Psoas muscle (tissue), 7 donors: ENCODE measurements at regions not wholly inside any gene's neighbourhood (a gene's known extent, or its start where the extent isn't known, plus 50 kb on each side); places are given as distances from the start of the nearest gene placed in this dataset.

Source experiments
- ATAC-seq, 4 donors: fragments of 200-7000 bp; cut with Tn5 transposase; one replicate each; pipeline ENCODE4 v1.9.1; 2020; ENCODE audit warnings: moderate library complexity in 3 of 4, mild to moderate bottlenecking in 2 of 4
- DNase-seq, 2 donors: peaks; one replicate each; pipeline ENCODE4 v3.0.0-alpha.2; 2020
- H3K27ac ChIP-seq: fragments of 200-600 bp; one replicate; pipeline ENCODE4 v1.8.0; 2022
- H3K27me3 ChIP-seq, 3 donors: fragments of 200-600 bp in 1 of 3; one replicate each; pipeline versions ENCODE4 v1.6.1 to v1.8.0; 2013 to 2022; ENCODE audit warnings: low read length in 2 of 3, mild to moderate bottlenecking in 2 of 3, moderate library complexity in 1 of 3; ENCODE audit not compliant: insufficient read depth in 3 of 3
- H3K36me3 ChIP-seq, 2 donors: fragments of 200-600 bp in 1 of 2; one replicate each; pipeline versions ENCODE4 v1.6.1 to v1.8.0; 2013 to 2022; ENCODE audit warnings: low read depth in 1 of 2, mild to moderate bottlenecking in 1 of 2, moderate library complexity in 1 of 2; ENCODE audit not compliant: insufficient read depth in 1 of 2
- H3K4me1 ChIP-seq: fragments of 200-600 bp; one replicate; pipeline ENCODE4 v1.8.0; 2022
- H3K4me3 ChIP-seq: fragments of 200-600 bp; one replicate; pipeline ENCODE4 v1.8.0; 2022; ENCODE audit warnings: mild to moderate bottlenecking
- H3K9me3 ChIP-seq: fragments of 200-600 bp; one replicate; pipeline ENCODE4 v1.8.0; 2022
- WGBS, 3 donors: extraction: QIAGEN DNeasy Blood & Tissue Kit; methylation state at CpG; one replicate each; pipeline versions ENCODE4 v1.1.6 to v1.1.7; 2013; 5-methylcytosine and 5-hydroxymethylcytosine counted together
- intact Hi-C, 2 donors: fragments of 100-400 bp; cut with DNase I; formaldehyde crosslinking; loops; one replicate each; pipeline versions ENCODE4 v1.11.0 to v1.14.2; 2022
- TF ChIP-seq, protein P1 (sequence below): fragments of 200-600 bp; IDR thresholded peaks from one replicate; pipeline ENCODE4 v1.8.0; 2022; ENCODE audit warnings: antibody characterized with exemption
- donor health status: healthy with polysubstance abuse.
- donor health status: DM: no; HTN: no; CAD: no; lungs with moderate emphysema.
- donor health status: Bipolar disorder and iron deficiency.
- donor health status: healthy.
- donor health status: DM: yes; HTN: yes; CAD: no.
- donor health status: DM: no; HTN: no; CAD: no.
- donor health status: DM: yes; HTN: yes; CAD: no.

DNA sequence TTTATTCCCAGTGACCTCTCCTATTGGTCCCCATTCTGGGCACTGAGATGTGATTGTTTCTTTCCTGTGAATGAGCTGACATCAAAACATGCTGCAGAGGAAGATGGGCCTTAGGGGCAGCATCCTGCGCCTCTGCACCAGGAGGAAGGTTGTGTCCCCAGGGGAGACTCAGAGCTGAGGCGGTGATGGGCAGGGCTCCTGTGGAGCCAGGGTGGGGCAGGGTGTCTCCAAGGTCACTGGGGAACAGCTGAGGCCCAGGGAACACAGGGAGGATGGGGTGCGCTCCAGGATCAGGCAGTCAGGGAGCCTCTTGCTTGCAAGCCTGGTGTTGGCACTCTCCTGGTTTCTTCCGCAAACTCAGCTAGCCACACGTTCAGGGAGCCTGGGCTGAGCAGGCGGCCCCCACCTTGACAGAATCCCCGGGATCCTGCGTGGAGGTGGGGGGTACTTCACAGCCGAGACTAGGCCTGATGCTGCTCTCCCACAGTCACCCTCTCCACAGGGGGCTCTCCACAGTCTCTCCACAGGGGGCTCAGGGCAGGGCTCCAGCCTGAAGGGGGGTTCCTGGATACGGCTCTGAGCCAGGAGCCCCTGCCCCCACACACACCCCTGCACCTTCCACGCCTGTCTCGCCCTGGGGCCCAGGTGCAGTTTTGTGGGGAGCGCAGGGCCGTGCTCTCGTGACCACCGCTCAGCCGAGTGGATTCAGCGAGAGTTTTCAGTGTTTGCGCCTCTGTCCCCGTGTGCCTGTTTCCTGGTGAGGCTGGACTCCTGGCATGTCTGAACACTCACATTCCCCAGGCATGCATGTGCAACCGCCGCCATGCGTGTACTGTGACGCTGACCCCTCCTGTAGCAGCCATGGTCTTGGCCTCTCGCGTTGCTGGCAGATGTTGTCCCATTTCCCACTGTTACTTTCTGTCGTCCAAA is 264.7 kb downstream of the SEC23A start:
- Histone ChIP-seq H3K4me3 (no peak overlapping the region), H3K27me3 (no peaks in the 10 kb centered on the region), H3K36me3 (no peaks in the 10 kb centered on the region), H3K4me1 (no peaks in the 10 kb centered on the region), H3K27ac (no peak overlapping the region), H3K9me3 (no peaks in the 10 kb centered on the region)
- no peak for DNase-seq
- TF ChIP-seq, protein P1, sequence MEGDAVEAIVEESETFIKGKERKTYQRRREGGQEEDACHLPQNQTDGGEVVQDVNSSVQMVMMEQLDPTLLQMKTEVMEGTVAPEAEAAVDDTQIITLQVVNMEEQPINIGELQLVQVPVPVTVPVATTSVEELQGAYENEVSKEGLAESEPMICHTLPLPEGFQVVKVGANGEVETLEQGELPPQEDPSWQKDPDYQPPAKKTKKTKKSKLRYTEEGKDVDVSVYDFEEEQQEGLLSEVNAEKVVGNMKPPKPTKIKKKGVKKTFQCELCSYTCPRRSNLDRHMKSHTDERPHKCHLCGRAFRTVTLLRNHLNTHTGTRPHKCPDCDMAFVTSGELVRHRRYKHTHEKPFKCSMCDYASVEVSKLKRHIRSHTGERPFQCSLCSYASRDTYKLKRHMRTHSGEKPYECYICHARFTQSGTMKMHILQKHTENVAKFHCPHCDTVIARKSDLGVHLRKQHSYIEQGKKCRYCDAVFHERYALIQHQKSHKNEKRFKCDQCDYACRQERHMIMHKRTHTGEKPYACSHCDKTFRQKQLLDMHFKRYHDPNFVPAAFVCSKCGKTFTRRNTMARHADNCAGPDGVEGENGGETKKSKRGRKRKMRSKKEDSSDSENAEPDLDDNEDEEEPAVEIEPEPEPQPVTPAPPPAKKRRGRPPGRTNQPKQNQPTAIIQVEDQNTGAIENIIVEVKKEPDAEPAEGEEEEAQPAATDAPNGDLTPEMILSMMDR: no peak
- intact Hi-C loops: no loop called here
- ATAC-seq: no peak
- WGBS, 3 donors: 83 to 87% (median 86%) methylated on average over 26 to 27 of the region's 27 CpGs

DNA sequence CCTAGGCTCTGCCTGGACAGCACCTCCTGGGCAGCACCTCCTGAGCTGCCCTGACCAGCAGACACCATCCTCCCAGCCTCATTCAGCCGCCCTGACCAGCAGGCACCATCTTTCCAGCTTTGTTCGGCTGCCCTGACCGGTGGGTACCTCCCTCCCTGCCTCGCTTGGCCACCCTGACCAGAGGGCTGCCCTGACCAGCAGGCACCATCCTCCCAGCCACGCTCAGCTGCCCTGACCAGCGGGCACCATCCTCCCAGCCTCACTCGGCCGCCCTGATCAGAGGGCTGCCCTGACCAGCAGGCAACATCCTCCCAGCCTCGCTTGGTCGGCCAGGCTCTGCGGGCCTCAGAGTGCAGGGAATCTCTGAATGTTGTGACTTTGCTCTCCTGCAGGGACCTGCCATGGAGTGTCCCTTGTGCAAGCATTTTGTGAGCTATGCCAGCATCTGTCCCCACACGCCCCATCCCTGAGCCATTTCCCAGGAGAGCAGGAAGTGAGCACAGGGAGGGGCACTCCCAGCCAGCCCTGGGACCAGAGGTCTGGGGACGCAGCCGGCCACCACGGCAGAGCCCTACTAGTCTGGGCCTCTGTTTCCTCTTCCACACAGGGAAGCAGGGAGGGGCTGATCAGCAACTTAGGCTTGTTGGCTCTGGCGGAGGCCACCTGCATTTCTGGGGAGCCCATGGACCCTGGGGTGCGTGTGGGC is 265.5 kb downstream of the SEC23A start:
- no peaks in the 10 kb centered on the region for H3K9me3 ChIP-seq
- 82 to 87% (median 83%) methylated on average over 17 of the region's 17 CpGs for WGBS, 3 donors
- DNase-seq (no peak), ATAC-seq (no peak)
- intact Hi-C loops: no loop called here
- no peak overlapping the region for H3K27ac ChIP-seq
- no peak overlapping the region for H3K4me3 ChIP-seq
- H3K4me1 ChIP-seq: no peaks in the 10 kb centered on the region
- no peaks in the 10 kb centered on the region for H3K36me3 ChIP-seq
- TF ChIP-seq, protein P1: no peak
- no peaks in the 10 kb centered on the region for H3K27me3 ChIP-seq

DNA sequence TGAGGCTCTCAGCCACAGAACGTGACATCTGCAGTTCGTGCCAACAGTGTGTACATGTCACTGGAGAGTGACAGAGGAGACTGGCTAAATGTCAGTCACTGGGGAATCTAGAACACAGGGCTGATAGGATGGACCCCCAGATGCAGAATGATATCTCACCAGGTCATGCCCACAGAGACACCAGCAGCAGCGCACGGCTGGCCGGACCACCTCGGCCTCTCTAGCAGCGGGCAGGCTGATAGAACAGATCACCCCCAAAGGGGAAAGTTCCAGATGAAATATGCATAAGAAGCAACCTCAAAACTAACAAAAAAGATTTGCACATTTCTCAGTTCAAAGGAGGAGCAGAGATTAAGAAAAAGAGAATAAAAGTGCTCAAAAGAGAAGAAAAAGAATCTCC is 266.5 kb downstream of the SEC23A start:
- DNase-seq (no peak), ATAC-seq (no peak)
- TF ChIP-seq, protein P1: no peak
- Histone ChIP-seq H3K4me1 (no peaks in the 10 kb centered on the region), H3K27ac (no peak overlapping the region), H3K9me3 (no peaks in the 10 kb centered on the region), H3K36me3 (no peaks in the 10 kb centered on the region), H3K4me3 (no peak overlapping the region), H3K27me3 (no peaks in the 10 kb centered on the region)
- WGBS, 3 donors: 88 to 92% (median 89%) methylated on average over 7 of the region's 7 CpGs
- intact Hi-C loops: no loop called here

DNA sequence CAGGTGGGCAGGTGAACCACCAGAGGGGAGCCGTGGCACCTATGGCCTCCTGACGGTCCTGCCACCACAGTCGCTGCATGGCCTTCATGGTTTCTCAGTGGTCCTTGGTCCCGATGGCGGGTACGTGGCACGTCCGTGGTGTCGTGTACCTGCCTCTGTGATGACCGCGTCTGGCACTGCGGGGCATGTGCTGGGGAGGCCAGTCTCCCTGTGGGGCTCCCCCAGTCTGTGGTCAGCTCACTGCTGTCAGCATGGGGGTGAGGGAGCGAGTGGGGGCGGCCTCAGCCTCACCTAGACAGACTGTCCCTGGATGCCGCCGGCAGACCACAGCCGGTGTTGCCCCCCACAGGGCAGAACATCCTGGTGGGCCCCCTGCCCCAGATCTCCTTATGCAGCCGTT is 267.2 kb downstream of the SEC23A start:
- WGBS, 3 donors: 95% methylated on average over 18 of the region's 18 CpGs
- DNase-seq (no peak), ATAC-seq (no peak)
- Histone ChIP-seq H3K4me1 (no peaks in the 10 kb centered on the region), H3K36me3 (no peaks in the 10 kb centered on the region), H3K9me3 (no peaks in the 10 kb centered on the region), H3K27ac (no peak overlapping the region), H3K27me3 (no peaks in the 10 kb centered on the region), H3K4me3 (no peak overlapping the region)
- intact Hi-C loops: no loop called here
- TF ChIP-seq, protein P1: no peak
